HepG2 (cell line): ENCODE measurements at regions not wholly inside any gene's neighbourhood (a gene's known extent, or its start where the extent isn't known, plus 50 kb on each side); places are given as distances from the start of the nearest gene placed in this dataset.

ENCODE experiments used
- ARNT ChIP-seq: fragments of 450-650 bp; IDR thresholded peaks from 2 replicates; pipeline ENCODE4 v1.6.1; 2017
- CTCF ChIP-seq: sonication (generic); formaldehyde crosslinking; IDR thresholded peaks from 2 replicates; pipeline ENCODE4 v1.5.0; 2020; ENCODE audit warnings: mild to moderate bottlenecking, missing genetic modification reagents, moderate library complexity
- EP300 ChIP-seq, 3 experiments: sonication (generic) in 1 of 3; formaldehyde crosslinking in 1 of 3; IDR thresholded peaks; 2 replicates each; pipeline versions ENCODE4 v1.5.1 to v1.6.1; 2011 to 2020; ENCODE audit warnings: low read depth in 2 of 3, low read length in 2 of 3, borderline replicate concordance in 1 of 3, improper control_type of control experiment in 1 of 3, mild to moderate bottlenecking in 1 of 3, missing genetic modification reagents in 1 of 3, moderate library complexity in 1 of 3
- GABPA ChIP-seq, 2 experiments: IDR thresholded peaks; 2 replicates each; pipeline ENCODE4 v1.6.1; 2011 to 2016; ENCODE audit warnings: low read depth in 2 of 2, low read length in 1 of 2, missing biosample characterization in 1 of 2, missing genetic modification characterization in 1 of 2
- KAT7 ChIP-seq: IDR thresholded peaks from 2 replicates; pipeline ENCODE4 v1.6.1; 2018; ENCODE audit warnings: borderline replicate concordance, missing compliant biosample characterization
- TEAD2 ChIP-seq: sonication (generic); formaldehyde crosslinking; IDR thresholded peaks from 2 replicates; pipeline ENCODE4 v1.9.0; 2021; ENCODE audit warnings: missing genetic modification reagents
- ZBTB21 ChIP-seq: sonication (generic); formaldehyde crosslinking; IDR thresholded peaks from 2 replicates; pipeline ENCODE4 v1.4.0; 2020; ENCODE audit warnings: missing genetic modification reagents
- ZBTB3 ChIP-seq: sonication (generic); formaldehyde crosslinking; IDR thresholded peaks from 2 replicates; pipeline ENCODE4 v1.4.0; 2020; ENCODE audit warnings: low read depth, mild to moderate bottlenecking, moderate library complexity, missing genetic modification reagents, borderline replicate concordance
- ZNF792 ChIP-seq: IDR thresholded peaks from 2 replicates; pipeline ENCODE4 v1.6.1; 2016

DNA sequence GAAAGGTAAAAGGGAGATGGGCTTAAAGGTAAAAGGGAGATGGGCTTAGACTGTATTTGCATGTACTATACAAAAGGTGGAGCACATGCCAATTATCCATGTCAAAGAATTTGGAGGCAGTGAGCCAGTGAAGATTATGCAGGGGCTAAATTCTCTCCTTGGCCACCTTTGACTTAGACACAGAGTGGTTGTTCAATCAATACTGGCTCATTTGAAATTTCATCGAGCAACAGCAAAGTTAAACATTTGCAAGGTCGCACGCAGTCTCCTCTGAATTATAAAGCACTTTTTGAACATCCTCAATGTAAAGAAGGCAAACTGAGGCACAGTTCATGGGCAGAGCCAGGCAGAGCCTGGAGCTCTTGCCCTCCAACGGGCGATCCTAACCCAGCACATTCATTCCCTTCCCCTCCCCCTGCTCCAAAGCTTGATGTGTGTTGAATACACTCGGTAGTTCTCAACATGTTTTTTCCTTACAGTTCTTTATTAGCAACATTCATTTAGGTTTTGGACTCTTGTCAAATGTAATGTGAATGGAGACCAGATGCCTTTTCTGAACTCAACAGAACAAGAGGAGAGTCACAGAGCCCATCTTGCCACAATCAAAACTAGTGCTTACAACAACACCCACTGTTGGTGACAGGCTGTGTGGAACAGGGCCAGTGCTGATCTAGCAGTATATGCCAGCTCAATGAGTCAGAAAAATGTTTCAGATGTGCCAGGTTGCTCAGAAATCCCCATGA lies 169.7 kb upstream of the G2E3 start:
- TF ChIP-seq ZBTB21 (CRISPR knock-in tag) (no peak), CTCF (0 out of 2 replicates have a peak, but pooled peaks have one; percentile 13), KAT7 (CRISPR knock-in tag) (no peak), GABPA (IDR thresholded peaks at IDR 0.05; ENCODE audit: low read depth, low read length) (no peak), GABPA (CRISPR knock-in tag; IDR thresholded peaks at IDR 0.05; ENCODE audit: low read depth) (no peak), ARNT (no peak), ZNF792 (CRISPR knock-in tag) (no peak), ZBTB3 (CRISPR knock-in tag) (no peak), EP300 (IDR thresholded peaks at IDR 0.05; ENCODE audit: low read depth in 2 of 2, low read length in 2 of 2) (no peak), EP300 (CRISPR knock-in tag; IDR thresholded peaks at IDR 0.05; ENCODE audit: borderline replicate concordance) (no peak), TEAD2 (CRISPR knock-in tag) (no peak)
